ENCODE measurements at regions not wholly inside any gene's neighbourhood (a gene's known extent, or its start where the extent isn't known, plus 50 kb on each side); places are given as distances from the start of the nearest gene placed in this dataset.

GRCh38 chr7:153090764-153091163 is 331.2 kb downstream of the ACTR3B start:
- H3K36me3 Mint-ChIP-seq (ENCODE audit: unreplicated experiment), result peaks cover 5% of the 10 kb centered on the region
- H3K27me3 Mint-ChIP-seq (ENCODE audit: unreplicated experiment), result no peaks in the 10 kb centered on the region
- no peak overlapping the region for H3K4me3 Mint-ChIP-seq (ENCODE audit: unreplicated experiment)
- no peak for DNase-seq
- H3K27ac Mint-ChIP-seq (ENCODE audit: unreplicated experiment), result no peak overlapping the region
- H3K4me1 Mint-ChIP-seq (ENCODE audit: low read depth, unreplicated experiment), result no peaks in the 10 kb centered on the region
- H3K9me3 Mint-ChIP-seq (ENCODE audit: unreplicated experiment), result no peaks in the 10 kb centered on the region
- TF ChIP-seq CTCF (IDR thresholded peaks at IDR 0.05; ENCODE audit: partially characterized antibody, unreplicated experiment), result no peak

GRCh38 chr7:153091477-153091876 is 331.9 kb downstream of the ACTR3B start:
- H3K4me1 Mint-ChIP-seq (ENCODE audit: low read depth, unreplicated experiment), result no peaks in the 10 kb centered on the region
- no peak for DNase-seq

GRCh38 chr7:153097511-153098201 is 338.1 kb downstream of the ACTR3B start:
- H3K9me3 Mint-ChIP-seq (ENCODE audit: unreplicated experiment), result no peaks in the 10 kb centered on the region
- H3K27ac Mint-ChIP-seq (ENCODE audit: unreplicated experiment), result no peak overlapping the region
- DNase-seq, result no peak
- no peak for TF ChIP-seq CTCF (IDR thresholded peaks at IDR 0.05; ENCODE audit: partially characterized antibody, unreplicated experiment)
- no peak overlapping the region for H3K4me3 Mint-ChIP-seq (ENCODE audit: unreplicated experiment)
- H3K4me1 Mint-ChIP-seq (ENCODE audit: low read depth, unreplicated experiment), result no peaks in the 10 kb centered on the region
- peaks cover 5% of the 10 kb centered on the region for H3K36me3 Mint-ChIP-seq (ENCODE audit: unreplicated experiment)
- no peaks in the 10 kb centered on the region for H3K27me3 Mint-ChIP-seq (ENCODE audit: unreplicated experiment)

More at GRCh38 chr7:153091477-153091876, 331.9 kb downstream of the ACTR3B start:
- no peak for TF ChIP-seq CTCF (IDR thresholded peaks at IDR 0.05; ENCODE audit: partially characterized antibody, unreplicated experiment)
- no peak overlapping the region for H3K4me3 Mint-ChIP-seq (ENCODE audit: unreplicated experiment)
- H3K27ac Mint-ChIP-seq (ENCODE audit: unreplicated experiment), result no peak overlapping the region
- no peaks in the 10 kb centered on the region for H3K27me3 Mint-ChIP-seq (ENCODE audit: unreplicated experiment)
- no peaks in the 10 kb centered on the region for H3K9me3 Mint-ChIP-seq (ENCODE audit: unreplicated experiment)
- H3K36me3 Mint-ChIP-seq (ENCODE audit: unreplicated experiment), result peaks cover 5% of the 10 kb centered on the region

GRCh38 chr7:153099235-153099634 is 339.7 kb downstream of the ACTR3B start:
- Mint-ChIP-seq H3K4me3 (ENCODE audit: unreplicated experiment) (no peak overlapping the region), H3K4me1 (ENCODE audit: low read depth, unreplicated experiment) (no peaks in the 10 kb centered on the region)

More at GRCh38 chr7:153099235-153099634, 339.7 kb downstream of the ACTR3B start:
- Mint-ChIP-seq H3K27ac (ENCODE audit: unreplicated experiment) (no peak overlapping the region), H3K27me3 (ENCODE audit: unreplicated experiment) (no peaks in the 10 kb centered on the region), H3K36me3 (ENCODE audit: unreplicated experiment) (peaks cover 5% of the 10 kb centered on the region), H3K9me3 (ENCODE audit: unreplicated experiment) (no peaks in the 10 kb centered on the region)
- no peak for DNase-seq
- no peak for TF ChIP-seq CTCF (IDR thresholded peaks at IDR 0.05; ENCODE audit: partially characterized antibody, unreplicated experiment)
